CD4-positive, alpha-beta T cell (primary cell): ENCODE measurements at regions not wholly inside any gene's neighbourhood (a gene's known extent, or its start where the extent isn't known, plus 50 kb on each side); places are given as distances from the start of the nearest gene placed in this dataset.

Experiments used
- ATAC-seq: fragments of 200-7000 bp; cut with Tn5 transposase; one replicate; pipeline ENCODE4 v1.10.0; 2022; ENCODE audit warnings: mild to moderate bottlenecking; ENCODE audit not compliant: poor library complexity
- CTCF ChIA-PET: fragments of 350-600 bp; sonication (Branson Sonifier 250); formaldehyde crosslinking; loops from one replicate; lab custom pipeline; 2021; ENCODE audit warnings: antibody characterized with exemption, inconsistent platforms; lab: Charles Lee
- POLR2A ChIA-PET: fragments of 350-600 bp; sonication (Branson Sonifier 250); formaldehyde crosslinking; loops from one replicate; lab custom pipeline; 2021; ENCODE audit warnings: antibody characterized with exemption, inconsistent platforms; lab: Charles Lee
- DNase-seq, 14 experiments: peaks; one replicate each; pipeline ENCODE4 v3.0.0-alpha.2; 2013 to 2020; ENCODE audit warnings: mixed read lengths in 2 of 14
- H3K27ac ChIP-seq, 2 donors: one replicate each; pipeline versions ENCODE4 v1.5.1 to v1.7.0; 2013; ENCODE audit warnings: low read length in 2 of 2, low read depth in 1 of 2, mild to moderate bottlenecking in 1 of 2
- H3K27me3 ChIP-seq, 2 experiments: 1 replicate in 1 of 2; 2 replicates in 1 of 2; pipeline versions ENCODE4 v1.6.1 to v1.7.0; 2013; ENCODE audit warnings: low read length in 2 of 2, control low read depth in 1 of 2, mild to moderate bottlenecking in 1 of 2, moderate library complexity in 1 of 2; ENCODE audit not compliant: insufficient read depth in 2 of 2, control insufficient read depth in 1 of 2
- H3K36me3 ChIP-seq: one replicate; pipeline ENCODE4 v1.6.1; 2013; ENCODE audit warnings: low read length, control low read depth; ENCODE audit not compliant: insufficient read depth
- H3K4me1 ChIP-seq: one replicate; pipeline ENCODE4 v1.6.1; 2013; ENCODE audit warnings: low read length, control low read depth; ENCODE audit not compliant: insufficient read depth
- H3K4me3 ChIP-seq: one replicate; pipeline ENCODE4 v1.5.1; 2013; ENCODE audit warnings: mild to moderate bottlenecking, low read length, moderate library complexity
- H3K9me3 ChIP-seq, 2 experiments: 1 replicate in 1 of 2; 2 replicates in 1 of 2; pipeline versions ENCODE4 v1.6.1 to v1.7.0; 2013; ENCODE audit warnings: low read length in 2 of 2, mild to moderate bottlenecking in 2 of 2, control low read depth in 1 of 2, moderate library complexity in 1 of 2; ENCODE audit not compliant: control insufficient read depth in 1 of 2, insufficient read depth in 1 of 2
- H3K27ac Mint-ChIP-seq: one replicate; pipeline ENCODE4 v1.8.0; 2020; ENCODE audit warnings: mixed read lengths
- H3K27me3 Mint-ChIP-seq: one replicate; pipeline ENCODE4 v1.8.0; 2021; ENCODE audit warnings: mixed read lengths
- H3K36me3 Mint-ChIP-seq: one replicate; pipeline ENCODE4 v1.8.0; 2021; ENCODE audit warnings: low read depth, mixed read lengths
- H3K4me1 Mint-ChIP-seq: one replicate; pipeline ENCODE4 v1.8.0; 2021; ENCODE audit warnings: low read depth, mixed read lengths
- H3K4me3 Mint-ChIP-seq: one replicate; pipeline ENCODE4 v1.8.0; 2020; ENCODE audit warnings: mild to moderate bottlenecking, mixed read lengths
- H3K9me3 Mint-ChIP-seq: one replicate; pipeline ENCODE4 v1.8.0; 2020; ENCODE audit warnings: mixed read lengths
- CTCF ChIP-seq: fragments of 200-600 bp; IDR thresholded peaks from one replicate; pipeline ENCODE4 v1.8.0; 2022; ENCODE audit warnings: antibody characterized with exemption, mild to moderate bottlenecking
- intact Hi-C, 2 experiments: fragments of 100-400 bp; cut with DNase I in 1 of 2; cut with micrococcal nuclease in 1 of 2; formaldehyde crosslinking; loops; one replicate each; pipeline versions ENCODE4 v1.15.1 to v1.9.0; 2023 to 2025; cut with DNase I, micrococcal nuclease

- H3K27me3 Mint-ChIP-seq: no peaks in the 10 kb centered on the region
- DNase-seq (no peak), ATAC-seq (no peak)
- Histone ChIP-seq H3K27me3 (no peaks in the 10 kb centered on the region), H3K4me3 (no peak overlapping the region), H3K36me3 (no peaks in the 10 kb centered on the region), H3K4me1 (no peaks in the 10 kb centered on the region), H3K27ac (no peak overlapping the region), H3K9me3 (peaks cover 0 to 12% of the 10 kb centered on the region in 2 experiments)
- H3K27ac Mint-ChIP-seq: no peak overlapping the region
- TF ChIP-seq CTCF: no peak
- intact Hi-C loops: loop anchor here in 1 of 2 experiments (10.0 kb wide), 1 partner anchor 74 kb away; no protein-coding TSS in a partner anchor
- H3K4me1 Mint-ChIP-seq: no peaks in the 10 kb centered on the region
- no peaks in the 10 kb centered on the region for H3K36me3 Mint-ChIP-seq
- ChIA-PET CTCF (no interaction called here), POLR2A (no interaction called here)
- no peak overlapping the region for H3K4me3 Mint-ChIP-seq
- peaks cover 9% of the 10 kb centered on the region for H3K9me3 Mint-ChIP-seq
These were observed 52.1 kb upstream of the TYRP1 start for GRCh38 chr9:12640866-12641636.
